Sigmoid colon (tissue), 4 donors: ENCODE measurements at regions not wholly inside any gene's neighbourhood (a gene's known extent, or its start where the extent isn't known, plus 50 kb on each side); places are given as distances from the start of the nearest gene placed in this dataset.

ENCODE experiments used
- EP300 ChIP-seq, 4 donors: sonication (generic); formaldehyde crosslinking; IDR thresholded peaks; one replicate each; pipeline ENCODE4 v1.6.1; 2017; ENCODE audit warnings: antibody characterized with exemption in 4 of 4
- POLR2A ChIP-seq, 2 donors: fragments of 450-650 bp; IDR thresholded peaks; one replicate each; pipeline ENCODE4 v1.6.1; 2016; ENCODE audit warnings: antibody characterized with exemption in 2 of 2, mild to moderate bottlenecking in 2 of 2, moderate library complexity in 2 of 2
- POLR2AphosphoS5 ChIP-seq, 4 donors: sonication (generic); formaldehyde crosslinking; IDR thresholded peaks; one replicate each; pipeline ENCODE4 v1.6.1; 2017; ENCODE audit warnings: antibody characterized with exemption in 4 of 4
- TF ChIP-seq, protein P1 (sequence below), 4 experiments: fragments of 450-650 bp in 3 of 4; fragments of 200-600 bp in 1 of 4; IDR thresholded peaks; one replicate each; pipeline ENCODE4 v1.5.1; 2016 to 2019; ENCODE audit warnings: antibody characterized with exemption in 4 of 4, mild to moderate bottlenecking in 3 of 4, moderate library complexity in 2 of 4

- TF ChIP-seq EP300 (IDR thresholded peaks at IDR 0.05): no peak
- TF ChIP-seq, protein P1, sequence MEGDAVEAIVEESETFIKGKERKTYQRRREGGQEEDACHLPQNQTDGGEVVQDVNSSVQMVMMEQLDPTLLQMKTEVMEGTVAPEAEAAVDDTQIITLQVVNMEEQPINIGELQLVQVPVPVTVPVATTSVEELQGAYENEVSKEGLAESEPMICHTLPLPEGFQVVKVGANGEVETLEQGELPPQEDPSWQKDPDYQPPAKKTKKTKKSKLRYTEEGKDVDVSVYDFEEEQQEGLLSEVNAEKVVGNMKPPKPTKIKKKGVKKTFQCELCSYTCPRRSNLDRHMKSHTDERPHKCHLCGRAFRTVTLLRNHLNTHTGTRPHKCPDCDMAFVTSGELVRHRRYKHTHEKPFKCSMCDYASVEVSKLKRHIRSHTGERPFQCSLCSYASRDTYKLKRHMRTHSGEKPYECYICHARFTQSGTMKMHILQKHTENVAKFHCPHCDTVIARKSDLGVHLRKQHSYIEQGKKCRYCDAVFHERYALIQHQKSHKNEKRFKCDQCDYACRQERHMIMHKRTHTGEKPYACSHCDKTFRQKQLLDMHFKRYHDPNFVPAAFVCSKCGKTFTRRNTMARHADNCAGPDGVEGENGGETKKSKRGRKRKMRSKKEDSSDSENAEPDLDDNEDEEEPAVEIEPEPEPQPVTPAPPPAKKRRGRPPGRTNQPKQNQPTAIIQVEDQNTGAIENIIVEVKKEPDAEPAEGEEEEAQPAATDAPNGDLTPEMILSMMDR (IDR thresholded peaks at IDR 0.05): no peak
- no peak for TF ChIP-seq POLR2A (IDR thresholded peaks at IDR 0.05)
- TF ChIP-seq POLR2AphosphoS5 (IDR thresholded peaks at IDR 0.05): peak in 1 of 4 donors; percentile 16
Measured at GRCh38 chr11:130649801-130650200, 201.4 kb downstream of the ADAMTS15 start.
